Embryonic facial prominence (tissue), 1 donor: ENCODE measurements at regions not wholly inside any gene's neighbourhood (a gene's known extent, or its start where the extent isn't known, plus 50 kb on each side); places are given as distances from the start of the nearest gene placed in this dataset.

Experiments used
- DNase-seq: peaks from one replicate; pipeline ENCODE4 v3.0.0-alpha.2; 2016; ENCODE audit errors: extremely low spot score

DNA sequence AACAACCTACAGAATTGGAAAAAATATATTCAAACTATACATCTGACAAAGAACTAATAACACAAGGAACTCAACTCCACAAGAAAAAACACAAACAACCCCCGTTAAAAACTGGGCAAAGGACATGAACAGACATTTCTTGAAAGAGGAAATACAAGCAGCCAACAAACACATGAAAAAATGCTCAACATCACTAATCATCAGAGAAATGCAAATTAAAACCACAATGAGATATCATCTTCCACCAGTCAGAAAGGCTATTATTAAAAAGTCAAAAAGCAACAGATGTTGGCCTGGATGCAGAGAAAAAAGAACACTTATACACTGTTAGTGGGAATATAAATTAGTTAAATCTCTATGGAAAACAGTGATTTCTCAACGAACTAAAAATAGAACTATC, 82.6 kb upstream of the CCDC91 start:
- DNase-seq, result no peak

DNA sequence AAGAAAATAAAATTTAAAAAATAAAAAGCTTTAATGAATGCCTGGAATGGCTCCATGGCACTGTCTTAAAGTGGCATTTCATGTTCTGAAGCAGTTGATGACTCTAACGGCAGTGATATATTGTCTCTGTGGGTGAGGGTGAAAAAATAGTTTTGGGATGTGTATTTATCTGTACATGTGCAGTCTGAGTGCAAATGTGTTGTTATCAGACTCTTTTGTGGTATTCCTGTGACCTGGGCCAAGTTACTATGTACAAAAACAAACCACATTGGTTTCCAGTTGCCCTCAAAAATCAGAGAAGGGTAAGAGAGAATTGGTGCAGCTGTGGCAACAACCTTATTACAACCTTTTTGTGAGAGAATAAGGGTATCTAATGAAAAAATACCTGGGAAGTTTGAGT, 81.7 kb upstream of the CCDC91 start:
- no peak for DNase-seq

DNA sequence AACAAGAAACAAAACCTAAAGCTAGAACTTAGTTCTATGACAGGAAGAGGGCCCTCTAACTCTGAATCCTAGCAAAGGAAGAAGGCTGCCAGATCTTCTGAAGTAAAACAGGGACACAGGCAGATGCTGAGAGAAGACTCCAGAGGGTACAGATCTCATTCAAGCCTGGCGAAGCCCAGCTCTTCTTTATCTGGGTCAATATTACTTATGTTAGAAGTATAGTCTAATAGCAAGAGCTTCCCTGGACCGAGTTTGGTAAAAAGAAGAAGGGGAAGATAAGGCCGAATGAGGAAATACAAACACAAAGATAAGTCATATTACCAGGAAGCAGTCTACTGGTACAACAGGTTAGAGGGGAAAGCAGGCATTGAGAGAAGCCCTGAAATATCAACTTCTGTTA, 79.9 kb upstream of the CCDC91 start:
- no peak for DNase-seq

DNA sequence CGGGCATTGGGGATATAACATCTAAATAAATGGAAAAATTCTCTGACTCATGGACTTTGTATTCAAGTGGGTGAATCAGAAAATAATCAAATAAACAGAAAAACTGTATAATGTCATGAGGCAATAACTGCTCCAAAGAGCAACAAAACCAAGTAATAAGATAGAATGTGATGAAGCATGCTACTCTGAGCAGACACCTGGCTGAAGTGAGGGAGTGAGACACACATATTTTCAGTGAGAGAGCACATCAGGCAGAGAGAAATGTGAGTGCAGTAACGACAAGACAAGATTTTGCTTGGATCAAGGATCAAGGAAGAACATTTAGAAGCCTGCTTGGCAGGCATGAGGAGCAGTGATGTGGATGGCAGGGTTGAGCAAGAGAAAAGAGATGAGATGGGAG, 75.8 kb upstream of the CCDC91 start:
- DNase-seq, result no peak

DNA sequence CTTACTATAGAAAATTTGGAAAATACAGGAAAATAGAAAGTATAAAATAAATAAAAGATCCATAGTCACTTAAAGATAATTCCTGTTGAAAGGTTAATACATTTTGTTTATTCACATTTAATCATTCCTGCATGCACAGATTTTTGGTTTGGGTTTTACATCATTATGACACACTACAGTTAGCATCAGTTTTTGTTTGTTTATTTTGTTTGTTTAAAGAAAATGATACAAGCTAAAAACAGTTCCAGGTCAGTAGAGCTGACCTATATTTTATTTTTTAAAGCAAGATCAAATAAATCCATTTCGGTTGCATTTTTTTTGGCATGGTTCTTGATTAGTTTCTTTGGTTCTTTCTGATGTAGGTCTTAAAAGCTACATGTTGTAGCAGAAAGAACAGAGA, 68.8 kb upstream of the CCDC91 start:
- no peak for DNase-seq

DNA sequence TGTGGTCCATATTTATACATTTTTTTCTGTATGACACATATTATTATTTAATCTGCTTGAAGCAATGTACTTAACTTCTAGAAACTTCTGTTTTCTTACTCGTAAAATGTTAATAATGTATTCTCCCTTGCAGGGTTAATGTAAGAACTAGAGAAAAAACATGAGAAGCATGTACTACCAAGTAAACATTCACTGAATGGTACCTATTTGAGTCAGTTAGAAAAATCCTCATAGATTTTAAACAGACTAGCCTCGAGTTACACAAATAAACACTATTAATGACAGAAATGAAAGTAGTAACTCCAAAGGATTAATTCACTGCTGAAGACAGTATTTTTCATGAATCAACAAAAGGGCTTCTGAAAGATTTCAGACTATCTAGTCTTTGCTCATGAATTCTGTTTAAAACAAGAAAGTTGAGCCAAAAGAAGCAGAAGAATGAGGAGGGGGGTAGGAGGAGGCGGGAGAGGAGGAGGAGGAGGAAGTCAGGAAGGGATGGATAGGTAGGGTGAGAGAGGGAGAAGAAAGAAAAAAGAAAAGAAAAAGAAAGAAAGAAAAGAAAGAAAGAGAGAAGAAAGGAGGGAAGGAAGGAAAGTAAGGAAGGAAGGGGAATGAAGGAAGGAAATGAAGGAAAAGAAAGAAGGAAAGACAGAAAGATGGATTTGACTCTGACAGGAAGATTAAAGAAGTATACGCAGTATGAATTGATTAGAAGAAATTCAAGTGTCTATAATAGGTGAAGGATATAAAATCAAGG, 68.2 kb upstream of the CCDC91 start:
- DNase-seq, result no peak

DNA sequence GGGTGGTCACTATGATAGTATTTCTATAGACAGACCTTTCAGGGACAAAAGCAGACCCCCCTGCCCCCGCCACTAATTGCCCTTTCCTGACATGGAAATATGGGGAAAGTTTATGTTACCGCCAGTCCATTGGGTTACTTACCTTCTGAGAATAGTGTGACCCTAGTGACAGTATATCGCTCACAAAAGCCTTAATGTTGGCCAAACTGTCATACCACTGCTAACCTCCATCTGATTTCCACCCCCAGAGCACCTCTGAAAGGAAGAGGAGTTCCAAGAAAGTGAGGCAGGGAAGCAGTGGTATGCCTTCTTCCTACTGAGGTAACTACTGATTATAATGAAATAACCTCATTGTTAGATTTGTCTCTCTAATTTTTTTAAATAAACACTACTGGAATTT, 67.5 kb upstream of the CCDC91 start:
- DNase-seq, result no peak

DNA sequence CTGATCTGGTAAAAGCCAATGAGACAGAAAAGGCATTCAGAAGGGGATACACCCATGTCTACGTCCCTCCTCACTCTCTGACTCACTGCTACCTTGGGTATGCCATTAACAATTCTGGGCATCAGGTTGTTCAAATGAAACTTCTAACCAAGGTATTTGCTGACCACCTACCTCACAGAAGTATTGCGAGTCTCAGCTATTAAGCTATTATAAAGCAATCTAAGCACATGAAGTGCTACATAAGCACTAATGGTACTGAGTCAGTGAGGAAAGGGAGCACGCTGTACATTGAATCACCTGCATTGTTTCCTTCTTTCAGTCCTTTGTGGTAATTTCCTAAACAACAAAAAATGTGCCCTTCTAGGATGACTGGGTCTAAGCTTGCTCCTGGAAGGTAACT, 62.8 kb upstream of the CCDC91 start:
- no peak for DNase-seq

DNA sequence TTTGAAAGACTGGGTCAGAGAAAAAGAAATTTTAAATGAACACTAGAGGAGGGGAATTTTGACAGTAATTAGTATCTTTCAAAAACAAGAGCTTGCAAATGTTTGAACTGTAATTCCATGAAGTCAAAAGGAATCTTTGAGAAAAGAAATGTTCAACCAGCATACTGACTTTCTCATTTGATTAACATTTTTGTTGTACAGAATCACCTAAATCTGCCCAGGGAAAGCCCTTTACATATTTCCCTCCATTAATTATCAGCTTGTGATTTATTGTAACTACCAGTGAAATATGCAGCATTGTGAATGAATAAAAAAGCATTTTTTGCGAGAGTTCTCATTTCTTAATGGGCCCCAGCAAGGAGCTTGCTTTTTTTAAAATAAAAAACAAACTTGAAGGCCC, 61.2 kb upstream of the CCDC91 start:
- no peak for DNase-seq

DNA sequence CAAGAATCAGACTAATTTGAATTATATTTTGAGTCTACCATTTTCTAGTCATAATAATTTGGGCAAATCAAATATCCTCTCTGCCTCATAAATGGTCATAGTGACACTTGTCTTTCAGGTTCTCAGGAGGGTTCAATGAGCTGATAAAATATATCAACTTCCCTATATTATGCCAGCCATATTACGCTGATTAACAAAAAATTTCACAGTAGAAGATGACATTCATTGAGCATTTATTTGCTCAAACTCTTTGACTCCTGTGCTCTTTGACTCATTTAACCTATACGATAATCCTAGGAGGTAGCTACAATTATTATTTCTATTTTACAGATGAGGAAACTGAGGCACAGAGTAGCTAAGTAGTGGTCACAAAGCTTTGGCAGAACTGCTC, 60.0 kb upstream of the CCDC91 start:
- DNase-seq, result no peak

DNA sequence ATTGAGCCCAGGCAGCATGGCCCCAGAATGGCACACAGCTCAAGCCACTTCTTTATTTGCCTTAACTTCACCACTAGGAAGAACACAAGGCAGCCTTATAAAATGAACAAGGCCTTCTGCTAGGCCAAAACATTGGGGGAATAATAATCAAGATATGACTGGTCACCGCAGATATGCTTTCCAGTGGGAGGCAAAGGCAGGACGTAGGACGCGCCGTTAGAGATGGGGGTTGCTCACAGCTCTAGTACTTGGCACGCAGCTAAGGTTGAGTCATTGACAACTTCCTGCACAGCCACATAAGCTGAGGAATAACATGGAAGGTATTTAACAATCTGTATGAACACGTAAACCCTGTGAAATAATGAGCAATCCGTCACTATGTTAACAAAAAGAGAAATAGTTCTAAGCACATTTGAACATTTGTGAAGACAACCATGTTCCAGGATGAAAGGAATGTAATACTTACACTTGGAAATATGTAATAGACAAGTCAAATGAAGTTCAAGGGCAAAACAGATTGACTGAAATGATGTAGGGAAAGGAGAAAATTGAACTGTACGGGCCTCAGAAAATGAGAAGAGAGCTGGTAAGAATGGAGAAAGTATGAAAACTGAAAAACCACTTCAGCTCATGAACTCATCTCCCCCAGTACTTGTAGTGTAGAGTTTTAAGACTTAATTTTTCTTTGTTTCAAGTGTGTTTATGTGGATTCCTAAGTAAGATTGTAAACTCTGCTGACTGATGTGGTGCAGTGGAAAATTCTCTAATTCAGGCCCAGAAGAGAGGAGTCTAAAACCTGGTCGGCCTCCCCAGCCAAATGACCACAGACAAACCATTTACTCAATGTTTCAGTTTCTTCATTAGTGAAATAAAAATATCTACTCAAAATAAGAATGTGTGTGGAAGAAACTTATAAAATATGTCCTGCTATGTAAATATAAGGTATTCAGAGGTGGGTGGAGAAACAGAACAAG, 59.3 kb upstream of the CCDC91 start:
- peak; percentile 22 for DNase-seq

DNA sequence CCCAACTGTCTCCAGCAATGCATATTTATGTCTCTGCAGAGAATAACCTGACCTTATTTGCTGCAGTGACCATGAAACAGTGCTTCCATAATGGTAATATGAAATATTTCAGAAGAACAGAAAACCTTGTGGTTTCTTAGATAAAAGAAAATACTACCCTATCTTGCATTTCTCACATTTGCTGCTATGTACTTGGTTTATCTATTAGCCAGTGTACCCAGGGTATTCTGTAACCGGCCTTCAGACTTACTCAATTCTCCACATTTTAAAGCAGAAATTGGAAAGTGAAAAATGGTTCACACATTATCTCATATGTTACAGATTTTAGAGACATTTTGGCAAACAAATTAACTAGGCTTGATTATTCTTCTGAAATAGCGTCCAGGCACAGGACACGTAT, 57.9 kb upstream of the CCDC91 start:
- no peak for DNase-seq

DNA sequence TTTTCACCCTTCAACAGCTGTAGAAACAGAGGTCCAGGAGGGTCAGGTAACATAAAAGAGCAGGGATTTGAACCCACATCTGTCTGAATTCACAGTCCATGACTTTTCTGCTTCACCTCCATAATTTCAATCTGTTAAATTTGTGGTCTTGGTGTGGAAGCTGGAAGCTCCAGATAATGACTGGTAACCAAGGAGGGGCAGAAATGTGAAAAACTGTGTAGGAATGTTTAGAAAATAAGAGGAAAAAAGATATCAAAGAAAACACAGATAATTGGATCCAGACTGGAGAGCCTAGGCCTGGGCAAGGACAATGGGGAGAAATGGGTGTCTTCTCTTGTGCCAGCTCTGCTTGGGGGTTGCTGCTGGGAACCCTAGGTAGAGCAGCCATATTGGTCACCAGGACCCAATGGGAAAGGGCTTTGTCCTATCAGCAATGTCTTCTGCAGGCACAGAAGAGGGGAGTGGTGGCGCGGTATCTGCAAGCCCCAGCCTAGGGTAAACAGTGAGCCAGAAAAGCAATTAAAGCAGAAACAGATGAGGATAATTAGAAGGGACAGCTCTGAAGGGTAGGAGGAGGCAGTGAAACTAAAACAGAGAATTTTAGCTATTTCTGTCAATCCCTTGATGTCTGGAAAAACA, 54.3 kb upstream of the CCDC91 start:
- no peak for DNase-seq

DNA sequence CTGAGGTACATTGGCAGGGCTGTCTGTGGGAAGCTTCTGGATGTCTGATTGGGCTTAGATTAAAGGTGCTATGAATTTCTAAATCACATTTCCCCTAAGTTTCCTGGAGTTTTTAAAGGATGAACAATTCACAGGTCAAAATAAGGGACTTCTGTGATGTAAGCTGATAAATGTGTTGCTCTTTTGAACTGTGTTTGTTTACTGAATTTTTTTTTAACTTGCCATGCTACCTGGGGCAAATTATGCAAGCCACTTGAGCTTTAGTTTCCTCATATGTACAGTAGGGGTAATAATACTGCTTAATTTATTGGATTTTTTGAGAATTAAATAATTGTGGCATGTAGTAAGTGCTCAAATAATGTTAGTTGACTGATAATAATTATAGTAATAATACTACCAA, 52.8 kb upstream of the CCDC91 start:
- DNase-seq, result no peak

DNA sequence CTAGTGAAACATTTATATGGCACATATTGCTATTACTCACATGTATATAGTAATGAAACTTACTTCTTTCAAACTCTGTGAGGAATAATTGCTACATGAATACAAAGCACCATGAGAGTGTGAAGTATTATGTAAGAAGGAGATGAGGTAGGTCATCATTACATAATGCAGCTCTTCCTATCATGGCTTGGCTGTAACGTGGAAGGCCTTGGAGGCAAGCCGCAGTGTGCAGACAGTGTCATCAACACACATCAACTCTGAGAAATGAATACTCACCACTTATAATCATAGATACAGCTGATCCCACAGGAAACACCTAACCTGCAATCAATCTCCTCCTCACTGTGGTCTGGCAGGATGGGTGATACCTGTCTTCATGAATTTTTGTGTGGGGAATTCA, 49.9 kb upstream of the CCDC91 start:
- no peak for DNase-seq
